ENCODE measurements at regions not wholly inside any gene's neighbourhood (a gene's known extent, or its start where the extent isn't known, plus 50 kb on each side); places are given as distances from the start of the nearest gene placed in this dataset.

- TF ChIP-seq SMAD3 (CRISPR knock-in tag; IDR thresholded peaks at IDR 0.05; ENCODE audit: borderline replicate concordance) (no peak), ERG (CRISPR knock-in tag; IDR thresholded peaks at IDR 0.05) (no peak), ZNF317 (CRISPR knock-in tag; IDR thresholded peaks at IDR 0.05; ENCODE audit: borderline replicate concordance, low read depth) (no peak), MXD4 (CRISPR knock-in tag; IDR thresholded peaks at IDR 0.05; ENCODE audit: borderline replicate concordance) (no peak), ZNF671 (CRISPR knock-in tag; IDR thresholded peaks at IDR 0.05) (no peak), AR (CRISPR knock-in tag; IDR thresholded peaks at IDR 0.05) (no peak), FOXP1 (CRISPR knock-in tag; IDR thresholded peaks at IDR 0.05; ENCODE audit: borderline replicate concordance) (no peak), USF2 (CRISPR knock-in tag; IDR thresholded peaks at IDR 0.05) (no peak), EMX1 (CRISPR knock-in tag; IDR thresholded peaks at IDR 0.05) (no peak)
- POLR2A ChIA-PET = interaction anchor here (0.6 to 0.7 kb wide), 2 partner anchors 145 to 964 kb away, joined by 3 to 4 read pairs; no protein-coding TSS in a partner anchor
- Mint-ChIP-seq H3K27ac (no peak overlapping the region), H3K4me1 (no peaks in the 10 kb centered on the region), H3K9me3 (no peaks in the 10 kb centered on the region), H3K4me3 (no peak overlapping the region), H3K27me3 (ENCODE audit: low read depth) (no peaks in the 10 kb centered on the region), H3K36me3 (no peaks in the 10 kb centered on the region)
- CTCF ChIA-PET = no interaction called here
- ATAC-seq = no peak
- DNase-seq (ENCODE audit: low spot score) = no peak
Measured at GRCh38 chr2:194750926-194751325, 906.1 kb upstream of the SLC39A10 start.

GRCh38 chr2:194745557-194746146 lies 911.4 kb upstream of the SLC39A10 start:
- DNase-seq (ENCODE audit: low spot score) (no peak), ATAC-seq (no peak)
- H3K9me3 Mint-ChIP-seq = no peaks in the 10 kb centered on the region
- CTCF ChIA-PET = no interaction called here
- H3K27ac Mint-ChIP-seq = no peak overlapping the region
- H3K27me3 Mint-ChIP-seq (ENCODE audit: low read depth) = no peaks in the 10 kb centered on the region
- no peaks in the 10 kb centered on the region for H3K4me1 Mint-ChIP-seq
- TF ChIP-seq ARID4B (CRISPR knock-in tag; IDR thresholded peaks at IDR 0.05; ENCODE audit: borderline replicate concordance) (no peak), AR (CRISPR knock-in tag; IDR thresholded peaks at IDR 0.05) (no peak)
- H3K36me3 Mint-ChIP-seq = no peaks in the 10 kb centered on the region
- no peak overlapping the region for H3K4me3 Mint-ChIP-seq
- POLR2A ChIA-PET = no interaction called here

Measured in WTC11 (cell line).